Erythroblast (primary cell): ENCODE measurements at regions not wholly inside any gene's neighbourhood (a gene's known extent, or its start where the extent isn't known, plus 50 kb on each side); places are given as distances from the start of the nearest gene placed in this dataset.

Experiments
- GATA1 ChIP-seq: IDR thresholded peaks from 2 replicates; pipeline ENCODE4 v1.6.1; 2011; ENCODE audit warnings: low read depth, mild to moderate bottlenecking, control low read depth, low read length, moderate library complexity
- POLR2A ChIP-seq: IDR thresholded peaks from 2 replicates; pipeline ENCODE4 v1.6.1; 2011; ENCODE audit warnings: mild to moderate bottlenecking, low read length

DNA sequence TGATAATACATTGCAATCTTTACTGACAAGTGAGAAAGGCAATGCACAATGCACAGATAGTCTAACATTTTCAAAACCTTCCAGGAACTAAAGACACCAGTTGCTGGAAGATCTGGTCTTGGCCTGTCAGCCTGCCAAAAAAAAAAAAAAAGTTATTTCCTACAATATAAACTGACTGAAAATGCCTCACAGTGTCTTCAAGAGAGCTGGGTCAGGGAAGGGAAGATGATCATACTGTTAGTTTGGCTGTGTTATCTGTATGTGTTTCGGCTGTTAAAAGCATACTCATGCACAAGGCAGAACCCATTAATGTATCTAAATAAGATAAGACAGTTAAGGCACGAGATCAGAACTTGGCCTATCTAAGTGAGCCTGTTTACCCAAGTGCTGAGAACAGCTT lies 673.4 kb downstream of the MECOM start:
- TF ChIP-seq POLR2A (no peak), GATA1 (no peak)
